ENCODE measurements at regions not wholly inside any gene's neighbourhood (a gene's known extent, or its start where the extent isn't known, plus 50 kb on each side); places are given as distances from the start of the nearest gene placed in this dataset.

DNA sequence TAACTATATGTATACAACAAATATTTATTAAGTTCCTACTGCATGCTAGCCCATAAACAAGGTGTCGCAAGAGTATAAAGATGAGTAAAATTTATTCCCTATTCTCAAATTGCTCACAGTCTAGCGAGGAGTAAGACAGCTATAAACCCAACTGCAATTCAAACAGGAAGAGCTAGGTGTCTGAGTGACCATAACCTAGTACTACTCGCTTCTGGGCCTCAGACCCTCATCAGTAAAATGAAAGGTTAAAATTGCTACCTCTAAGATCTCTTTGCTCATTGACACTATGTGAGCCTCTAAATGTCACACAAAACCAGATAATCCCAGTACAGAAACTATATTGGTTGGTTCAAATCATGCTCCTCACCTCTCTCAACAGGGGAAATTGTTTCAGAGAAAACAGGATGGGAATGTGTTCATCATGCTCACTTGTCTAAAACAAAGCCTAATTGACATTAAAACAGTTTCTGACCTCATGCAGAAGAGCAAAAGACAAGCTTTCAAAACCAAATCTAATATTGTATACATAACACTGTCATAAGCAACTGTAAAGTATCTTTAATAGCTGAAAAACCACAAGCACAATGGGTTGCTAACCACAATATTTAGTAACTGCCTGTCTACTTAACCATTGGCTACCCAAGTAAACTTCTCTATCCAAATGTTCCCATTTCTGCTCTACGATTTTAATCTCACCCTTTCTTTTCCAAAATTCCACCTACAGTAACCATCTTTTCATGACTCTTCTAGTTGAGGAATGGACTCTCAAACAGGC, 264.6 kb upstream of the FMR1 start:
- H3K4me3 ChIP-seq = no peak overlapping the region
- 64 to 66% (median 65%) methylated on average over 4 of the region's 4 CpGs for WGBS, 3 donors

DNA sequence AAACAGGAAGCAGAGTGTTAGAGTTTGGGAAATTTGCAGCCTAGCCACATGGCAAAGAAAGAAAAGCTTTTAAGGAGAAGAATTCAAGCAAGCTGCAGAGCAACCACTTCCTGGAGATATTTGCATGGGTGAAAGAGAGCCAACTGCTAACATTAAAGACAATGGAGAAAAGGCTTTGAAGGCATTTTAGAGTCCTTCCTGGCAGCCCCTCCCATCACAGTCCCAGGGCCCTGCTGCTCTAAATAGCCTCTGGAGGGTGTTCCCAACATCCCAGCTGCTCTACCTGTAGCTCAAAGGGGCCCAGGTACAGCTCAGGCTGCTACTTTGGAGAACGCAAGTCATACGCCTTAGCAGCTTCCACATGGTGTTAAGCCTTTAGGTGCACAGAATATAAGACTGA, 235.9 kb upstream of the FMR1 start:
- TF ChIP-seq EP300 (IDR thresholded peaks at IDR 0.05) (no peak), POLR2A (IDR thresholded peaks at IDR 0.05) (no peak)
- TF ChIP-seq, protein P1, sequence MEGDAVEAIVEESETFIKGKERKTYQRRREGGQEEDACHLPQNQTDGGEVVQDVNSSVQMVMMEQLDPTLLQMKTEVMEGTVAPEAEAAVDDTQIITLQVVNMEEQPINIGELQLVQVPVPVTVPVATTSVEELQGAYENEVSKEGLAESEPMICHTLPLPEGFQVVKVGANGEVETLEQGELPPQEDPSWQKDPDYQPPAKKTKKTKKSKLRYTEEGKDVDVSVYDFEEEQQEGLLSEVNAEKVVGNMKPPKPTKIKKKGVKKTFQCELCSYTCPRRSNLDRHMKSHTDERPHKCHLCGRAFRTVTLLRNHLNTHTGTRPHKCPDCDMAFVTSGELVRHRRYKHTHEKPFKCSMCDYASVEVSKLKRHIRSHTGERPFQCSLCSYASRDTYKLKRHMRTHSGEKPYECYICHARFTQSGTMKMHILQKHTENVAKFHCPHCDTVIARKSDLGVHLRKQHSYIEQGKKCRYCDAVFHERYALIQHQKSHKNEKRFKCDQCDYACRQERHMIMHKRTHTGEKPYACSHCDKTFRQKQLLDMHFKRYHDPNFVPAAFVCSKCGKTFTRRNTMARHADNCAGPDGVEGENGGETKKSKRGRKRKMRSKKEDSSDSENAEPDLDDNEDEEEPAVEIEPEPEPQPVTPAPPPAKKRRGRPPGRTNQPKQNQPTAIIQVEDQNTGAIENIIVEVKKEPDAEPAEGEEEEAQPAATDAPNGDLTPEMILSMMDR (IDR thresholded peaks at IDR 0.05) = no peak
- no peak overlapping the region for H3K4me3 ChIP-seq
- H3K9me3 ChIP-seq = no peaks in the 10 kb centered on the region
- H3K36me3 ChIP-seq = no peaks in the 10 kb centered on the region
- DNase-seq = no peak
- 93 to 94% (median 93%) methylated on average over 2 of the region's 2 CpGs for WGBS, 3 donors
- H3K27ac ChIP-seq = no peak overlapping the region
- no peaks in the 10 kb centered on the region for H3K27me3 ChIP-seq
- intact Hi-C loops (cut with DNase I) = no loop called here
- no peaks in the 10 kb centered on the region for H3K4me1 ChIP-seq (ENCODE audit: insufficient read depth)

More for the DNA sequence above, 264.6 kb upstream of the FMR1 start:
- Histone ChIP-seq H3K27me3 (no peaks in the 10 kb centered on the region), H3K9me3 (no peaks in the 10 kb centered on the region), H3K4me1 (ENCODE audit: insufficient read depth) (no peaks in the 10 kb centered on the region), H3K36me3 (no peaks in the 10 kb centered on the region), H3K27ac (no peak overlapping the region)
- intact Hi-C loops (cut with DNase I) = no loop called here
- DNase-seq = no peak
- TF ChIP-seq EP300 (IDR thresholded peaks at IDR 0.05) (no peak), POLR2A (IDR thresholded peaks at IDR 0.05) (no peak)
- TF ChIP-seq, protein P1 (IDR thresholded peaks at IDR 0.05) = no peak

DNA sequence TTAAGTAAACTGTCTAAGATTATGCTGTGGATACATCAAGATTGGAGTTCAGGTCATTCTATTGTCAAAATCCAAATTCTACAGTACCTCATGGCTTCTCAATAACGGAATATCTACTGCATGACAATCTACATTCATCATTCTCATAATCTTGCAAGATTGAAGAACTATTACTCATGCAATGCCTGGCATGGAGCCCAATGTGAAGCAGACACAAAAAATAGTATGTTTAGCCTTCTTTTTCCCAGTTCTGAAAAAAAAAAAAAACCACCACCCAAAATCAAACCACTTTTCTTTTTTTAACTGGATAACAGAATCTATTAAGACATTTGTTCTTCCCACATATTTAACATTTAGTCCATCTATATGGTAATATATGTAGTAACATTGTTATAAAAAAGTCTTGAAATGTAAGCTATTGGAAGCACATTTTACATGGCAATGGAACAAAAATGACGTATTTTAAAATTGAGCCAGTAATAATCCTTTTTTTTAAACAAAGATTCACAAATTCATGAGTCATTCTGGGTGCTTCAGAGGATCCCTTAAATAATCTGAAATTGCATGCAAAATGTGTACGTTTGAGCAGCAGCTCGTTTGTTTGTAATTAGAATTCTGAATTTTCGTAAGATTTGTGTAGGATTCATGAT, 232.2 kb upstream of the FMR1 start:
- TF ChIP-seq EP300 (IDR thresholded peaks at IDR 0.05) = no peak
- TF ChIP-seq, protein P1 (IDR thresholded peaks at IDR 0.05) = no peak
- no peak for TF ChIP-seq POLR2A (IDR thresholded peaks at IDR 0.05)

DNA sequence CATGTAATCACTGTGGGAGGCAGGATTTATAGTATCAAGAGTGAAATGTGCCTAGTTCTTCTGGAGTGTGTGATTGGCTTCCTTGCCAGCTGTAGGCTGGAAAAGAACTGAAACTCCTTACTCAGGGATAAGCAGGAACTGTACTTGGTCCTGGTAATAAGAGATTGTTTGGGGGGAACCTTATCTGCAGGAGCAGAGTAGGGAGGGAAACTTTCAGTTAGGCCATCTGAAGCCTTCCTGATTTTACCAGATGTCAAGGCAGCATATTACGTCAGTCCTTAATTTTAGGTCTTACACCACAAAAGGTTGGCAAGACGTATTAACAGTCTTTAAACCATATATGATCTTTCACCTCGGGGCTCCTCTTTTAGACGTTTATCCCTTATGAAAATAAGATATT, 231.5 kb upstream of the FMR1 start:
- DNase-seq = no peak
- intact Hi-C loops (cut with DNase I) = no loop called here
- Histone ChIP-seq H3K4me3 (no peak overlapping the region), H3K4me1 (ENCODE audit: insufficient read depth) (no peaks in the 10 kb centered on the region), H3K36me3 (no peaks in the 10 kb centered on the region), H3K9me3 (no peaks in the 10 kb centered on the region), H3K27me3 (no peaks in the 10 kb centered on the region), H3K27ac (no peak overlapping the region)
- TF ChIP-seq POLR2A (IDR thresholded peaks at IDR 0.05) (no peak), EP300 (IDR thresholded peaks at IDR 0.05) (no peak)
- TF ChIP-seq, protein P1 (IDR thresholded peaks at IDR 0.05) = no peak
- 30 to 34% (median 33%) methylated on average over 4 of the region's 4 CpGs for WGBS, 3 donors

More for the DNA sequence above, 232.2 kb upstream of the FMR1 start:
- no peak overlapping the region for H3K4me3 ChIP-seq
- DNase-seq = no peak
- no peaks in the 10 kb centered on the region for H3K27me3 ChIP-seq
- intact Hi-C loops (cut with DNase I) = no loop called here
- no peaks in the 10 kb centered on the region for H3K36me3 ChIP-seq
- H3K27ac ChIP-seq = no peak overlapping the region
- H3K9me3 ChIP-seq = no peaks in the 10 kb centered on the region
- H3K4me1 ChIP-seq (ENCODE audit: insufficient read depth) = no peaks in the 10 kb centered on the region
- 49 to 51% (median 51%) methylated on average over 5 of the region's 5 CpGs for WGBS, 3 donors

Measured in ovary (tissue), 7 donors.